HCT116 (cell line): ENCODE measurements at regions not wholly inside any gene's neighbourhood (a gene's known extent, or its start where the extent isn't known, plus 50 kb on each side); places are given as distances from the start of the nearest gene placed in this dataset.

Source experiments
- ATAC-seq: fragments of 200-7000 bp; cut with Tn5 transposase; 2 replicates; pipeline ENCODE4 v1.9.1; 2020; ENCODE audit warnings: mild to moderate bottlenecking, moderate library complexity
- BruUV-seq: library from RNA; stranded (reverse); fragments of 400-500 nt; replicated peaks from 2 replicates; lab custom pipeline; 2021; lab: Mats Ljungman, UMichigan
- CTCF ChIA-PET: fragments of 300-600 bp; sonication (Branson Sonifier 250); formaldehyde crosslinking; loops from one replicate; lab custom pipeline; 2021; ENCODE audit warnings: antibody characterized with exemption; lab: Charles Lee
- POLR2A ChIA-PET: fragments of 300-600, 350-600 bp; sonication (Branson Sonifier 250); formaldehyde crosslinking; loops from one replicate; lab custom pipeline; 2021; ENCODE audit warnings: antibody characterized with exemption; lab: Charles Lee
- RAD21 ChIA-PET, 2 experiments: fragments of 300-600 bp; sonication (Branson Sonifier 250); formaldehyde crosslinking; loops; one replicate each; lab custom pipeline; 2023; ENCODE audit warnings: low total read pairs in 2 of 2; ENCODE audit not compliant: uncharacterized antibody in 2 of 2, unreplicated experiment in 2 of 2, low non-redundant PET in 1 of 2; lab: Charles Lee
- DNase-seq: peaks from one replicate; pipeline ENCODE4 v3.0.0-alpha.2; 2010; ENCODE audit warnings: low read depth, low spot score
- H2AFZ ChIP-seq: fragments of 200-600 bp; shearing (Covaris generic), sonication (generic); 2 replicates; pipeline ENCODE4 v1.6.1; 2017; ENCODE audit warnings: low read depth, mixed run types, mixed read lengths, antibody characterized with exemption, low read length; ENCODE audit not compliant: poor library complexity, severe bottlenecking
- H3K27ac ChIP-seq: 2 replicates; pipeline ENCODE4 v1.5.1; 2012; ENCODE audit warnings: low read depth, low read length
- H3K27me3 ChIP-seq: fragments of 200-600 bp; sonication (generic); 2 replicates; pipeline ENCODE4 v1.6.1; 2016; ENCODE audit warnings: mixed run types, low read length, mixed read lengths; ENCODE audit not compliant: insufficient read depth
- H3K36me3 ChIP-seq, 2 experiments: fragments of 200-500 bp in 1 of 2; fragments of 200-600 bp in 1 of 2; sonication (Bioruptor generic) in 1 of 2; sonication (generic) in 1 of 2; 2 replicates each; pipeline versions ENCODE4 v1.5.1 to v1.6.1; 2014 to 2016; ENCODE audit warnings: low read length in 2 of 2, inconsistent platforms in 1 of 2, mixed read lengths in 1 of 2, mixed run types in 1 of 2; ENCODE audit not compliant: insufficient read depth in 2 of 2, control insufficient read depth in 1 of 2
- H3K4me1 ChIP-seq, 2 experiments: fragments of 200-600 bp in 1 of 2; sonication (generic) in 1 of 2; 2 replicates each; pipeline versions ENCODE4 v1.5.1 to v1.6.1; 2012 to 2017; ENCODE audit warnings: low read length in 2 of 2, inconsistent platforms in 1 of 2, mild to moderate bottlenecking in 1 of 2, mixed read lengths in 1 of 2, mixed run types in 1 of 2, moderate library complexity in 1 of 2; ENCODE audit not compliant: insufficient read depth in 2 of 2, control insufficient read depth in 1 of 2
- H3K4me2 ChIP-seq: fragments of 200-600 bp; sonication (generic); 2 replicates; pipeline ENCODE4 v1.6.1; 2017; ENCODE audit warnings: mixed run types, low read length, mixed read lengths
- H3K4me3 ChIP-seq, 2 experiments: fragments of 200-600 bp in 1 of 2; sonication (generic) in 1 of 2; replicated peaks in 1 of 2; 2 replicates each; pipeline ENCODE4 v1.5.1; 2011 to 2016; ENCODE audit warnings: low read length in 2 of 2, control low read depth in 1 of 2, low read depth in 1 of 2, mild to moderate bottlenecking in 1 of 2, mixed read lengths in 1 of 2, mixed run types in 1 of 2
- H3K79me2 ChIP-seq: fragments of 200-600 bp; sonication (generic); 2 replicates; pipeline ENCODE4 v1.6.1; 2017; ENCODE audit warnings: mild to moderate bottlenecking, mixed run types, low read length, moderate library complexity, mixed read lengths; ENCODE audit not compliant: insufficient read depth
- H3K9ac ChIP-seq: fragments of 200-600 bp; sonication (generic); 2 replicates; pipeline ENCODE4 v1.6.1; 2016; ENCODE audit warnings: low read length, mixed read lengths
- H3K9me2 ChIP-seq: fragments of 200-600 bp; sonication (generic), shearing (Covaris generic); 2 replicates; pipeline ENCODE4 v1.6.1; 2017; ENCODE audit warnings: mixed run types, mild to moderate bottlenecking, moderate library complexity; ENCODE audit not compliant: insufficient read depth
- H3K9me3 ChIP-seq, 2 experiments: fragments of 200-500 bp in 1 of 2; fragments of 200-600 bp in 1 of 2; sonication (Bioruptor generic) in 1 of 2; sonication (generic) in 1 of 2; 2 replicates each; pipeline ENCODE4 v1.6.1; 2014 to 2017; ENCODE audit warnings: low read length in 2 of 2, mixed read lengths in 2 of 2, inconsistent platforms in 1 of 2, low read depth in 1 of 2, mild to moderate bottlenecking in 1 of 2, mixed run types in 1 of 2, moderate library complexity in 1 of 2; ENCODE audit not compliant: control insufficient read depth in 1 of 2, insufficient read depth in 1 of 2
- H4K20me1 ChIP-seq: fragments of 200-600 bp; sonication (generic), shearing (Covaris generic); 2 replicates; pipeline ENCODE4 v1.6.1; 2017; ENCODE audit warnings: mixed run types, mild to moderate bottlenecking, moderate library complexity; ENCODE audit not compliant: insufficient read depth
- CEBPB ChIP-seq: IDR thresholded peaks from 2 replicates; pipeline ENCODE4 v1.6.1; 2012; ENCODE audit warnings: low read depth
- EZH2 ChIP-seq: fragments of 200-600 bp; sonication (generic); IDR thresholded peaks from 2 replicates; pipeline ENCODE4 v1.6.1; 2017; ENCODE audit warnings: antibody characterized with exemption, mixed run types
- ZNF274 ChIP-seq: fragments of 200-500 bp; sonication (Bioruptor generic); IDR thresholded peaks from 2 replicates; pipeline ENCODE4 v1.6.1; 2014; ENCODE audit warnings: mild to moderate bottlenecking, low read depth, low read length, inconsistent platforms
- intact Hi-C: fragments of 100-400 bp; cut with micrococcal nuclease; formaldehyde crosslinking; loops from 2 replicates; pipeline ENCODE4 v1.10.0; 2022
- TF ChIP-seq, protein P1 (sequence below): IDR thresholded peaks from 2 replicates; pipeline ENCODE4 v1.6.1; 2012; ENCODE audit warnings: low read depth
- TF ChIP-seq, protein P2 (sequence below): IDR thresholded peaks from 2 replicates; pipeline ENCODE4 v1.6.1; 2011; ENCODE audit warnings: mild to moderate bottlenecking, low read length, moderate library complexity; ENCODE audit not compliant: insufficient replicate concordance; ENCODE audit errors: extremely low read depth

DNA sequence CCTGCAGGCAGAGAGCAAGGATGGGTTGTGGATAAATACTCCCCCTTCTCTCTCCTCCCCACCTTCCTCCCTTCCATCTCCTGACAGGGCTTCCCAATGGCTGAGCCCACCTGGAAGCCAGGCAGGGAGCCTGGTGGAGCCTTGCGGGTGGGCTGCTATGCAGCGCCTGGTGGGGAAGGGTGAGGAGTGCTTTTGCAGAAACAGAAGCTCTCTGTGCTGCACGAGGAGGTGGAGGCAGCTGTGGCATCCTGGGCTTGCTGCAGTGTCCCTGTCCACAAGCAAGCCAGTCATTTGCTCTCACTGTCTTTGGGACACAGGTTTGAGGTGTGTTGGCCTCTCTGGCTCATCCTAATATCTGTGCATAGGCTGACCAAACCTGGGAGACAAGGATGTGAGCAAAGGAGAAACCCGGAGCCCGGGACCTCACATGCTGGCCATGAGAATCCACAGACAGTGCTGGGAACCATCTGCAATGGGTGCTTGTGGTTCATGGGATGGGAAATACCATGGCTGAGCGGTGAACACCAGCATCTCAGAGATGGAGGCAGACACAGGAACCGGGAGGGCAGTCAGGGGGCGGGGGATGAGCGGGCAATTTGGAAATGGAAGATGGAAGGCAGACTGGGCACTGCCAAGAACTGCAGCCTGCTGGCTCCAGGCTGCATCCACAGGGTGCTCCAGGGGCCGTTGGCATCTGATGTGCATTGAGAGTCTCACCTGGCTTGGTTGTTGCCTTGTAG lies 364.2 kb downstream of the GLRX3 start:
- RAD21 ChIA-PET: no interaction called here
- Histone ChIP-seq H2AFZ (no peak overlapping the region), H3K4me2 (no peak overlapping the region), H3K9ac (no peak overlapping the region), H3K4me1 (no peaks in the 10 kb centered on the region), H3K9me3 (no peaks in the 10 kb centered on the region), H3K4me3 (no peak overlapping the region), H3K27ac (no peak overlapping the region), H3K27me3 (peaks cover 4% of the 10 kb centered on the region; the same call in 1 of the 2 replicates), H3K36me3 (no peaks in the 10 kb centered on the region), H3K9me2 (no peaks in the 10 kb centered on the region), H3K79me2 (no peaks in the 10 kb centered on the region), H4K20me1 (no peaks in the 10 kb centered on the region)
- BruUV-seq: no TSS peak
- TF ChIP-seq CEBPB: no peak
- TF ChIP-seq ZNF274: no peak
- TF ChIP-seq, protein P1, sequence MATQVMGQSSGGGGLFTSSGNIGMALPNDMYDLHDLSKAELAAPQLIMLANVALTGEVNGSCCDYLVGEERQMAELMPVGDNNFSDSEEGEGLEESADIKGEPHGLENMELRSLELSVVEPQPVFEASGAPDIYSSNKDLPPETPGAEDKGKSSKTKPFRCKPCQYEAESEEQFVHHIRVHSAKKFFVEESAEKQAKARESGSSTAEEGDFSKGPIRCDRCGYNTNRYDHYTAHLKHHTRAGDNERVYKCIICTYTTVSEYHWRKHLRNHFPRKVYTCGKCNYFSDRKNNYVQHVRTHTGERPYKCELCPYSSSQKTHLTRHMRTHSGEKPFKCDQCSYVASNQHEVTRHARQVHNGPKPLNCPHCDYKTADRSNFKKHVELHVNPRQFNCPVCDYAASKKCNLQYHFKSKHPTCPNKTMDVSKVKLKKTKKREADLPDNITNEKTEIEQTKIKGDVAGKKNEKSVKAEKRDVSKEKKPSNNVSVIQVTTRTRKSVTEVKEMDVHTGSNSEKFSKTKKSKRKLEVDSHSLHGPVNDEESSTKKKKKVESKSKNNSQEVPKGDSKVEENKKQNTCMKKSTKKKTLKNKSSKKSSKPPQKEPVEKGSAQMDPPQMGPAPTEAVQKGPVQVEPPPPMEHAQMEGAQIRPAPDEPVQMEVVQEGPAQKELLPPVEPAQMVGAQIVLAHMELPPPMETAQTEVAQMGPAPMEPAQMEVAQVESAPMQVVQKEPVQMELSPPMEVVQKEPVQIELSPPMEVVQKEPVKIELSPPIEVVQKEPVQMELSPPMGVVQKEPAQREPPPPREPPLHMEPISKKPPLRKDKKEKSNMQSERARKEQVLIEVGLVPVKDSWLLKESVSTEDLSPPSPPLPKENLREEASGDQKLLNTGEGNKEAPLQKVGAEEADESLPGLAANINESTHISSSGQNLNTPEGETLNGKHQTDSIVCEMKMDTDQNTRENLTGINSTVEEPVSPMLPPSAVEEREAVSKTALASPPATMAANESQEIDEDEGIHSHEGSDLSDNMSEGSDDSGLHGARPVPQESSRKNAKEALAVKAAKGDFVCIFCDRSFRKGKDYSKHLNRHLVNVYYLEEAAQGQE: no peak
- no peak for TF ChIP-seq EZH2
- TF ChIP-seq, protein P2, sequence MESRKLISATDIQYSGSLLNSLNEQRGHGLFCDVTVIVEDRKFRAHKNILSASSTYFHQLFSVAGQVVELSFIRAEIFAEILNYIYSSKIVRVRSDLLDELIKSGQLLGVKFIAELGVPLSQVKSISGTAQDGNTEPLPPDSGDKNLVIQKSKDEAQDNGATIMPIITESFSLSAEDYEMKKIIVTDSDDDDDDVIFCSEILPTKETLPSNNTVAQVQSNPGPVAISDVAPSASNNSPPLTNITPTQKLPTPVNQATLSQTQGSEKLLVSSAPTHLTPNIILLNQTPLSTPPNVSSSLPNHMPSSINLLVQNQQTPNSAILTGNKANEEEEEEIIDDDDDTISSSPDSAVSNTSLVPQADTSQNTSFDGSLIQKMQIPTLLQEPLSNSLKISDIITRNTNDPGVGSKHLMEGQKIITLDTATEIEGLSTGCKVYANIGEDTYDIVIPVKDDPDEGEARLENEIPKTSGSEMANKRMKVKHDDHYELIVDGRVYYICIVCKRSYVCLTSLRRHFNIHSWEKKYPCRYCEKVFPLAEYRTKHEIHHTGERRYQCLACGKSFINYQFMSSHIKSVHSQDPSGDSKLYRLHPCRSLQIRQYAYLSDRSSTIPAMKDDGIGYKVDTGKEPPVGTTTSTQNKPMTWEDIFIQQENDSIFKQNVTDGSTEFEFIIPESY: no peak
- DNase-seq (no peak), ATAC-seq (no peak)
- POLR2A ChIA-PET: no interaction called here
- CTCF ChIA-PET: no interaction called here
- intact Hi-C loops: no loop called here
